Nucleus accumbens (tissue), 56 donors: ENCODE measurements at regions not wholly inside any gene's neighbourhood (a gene's known extent, or its start where the extent isn't known, plus 50 kb on each side); places are given as distances from the start of the nearest gene placed in this dataset.

ENCODE experiments used
- DNase-seq, 56 donors: peaks; one replicate each; lab custom pipeline; 2025; lab: John Stamatoyannopoulos, UW

GRCh38 chr4:110675426-110675825 is 52.5 kb upstream of the PITX2 start:
- no peak for DNase-seq

DNA sequence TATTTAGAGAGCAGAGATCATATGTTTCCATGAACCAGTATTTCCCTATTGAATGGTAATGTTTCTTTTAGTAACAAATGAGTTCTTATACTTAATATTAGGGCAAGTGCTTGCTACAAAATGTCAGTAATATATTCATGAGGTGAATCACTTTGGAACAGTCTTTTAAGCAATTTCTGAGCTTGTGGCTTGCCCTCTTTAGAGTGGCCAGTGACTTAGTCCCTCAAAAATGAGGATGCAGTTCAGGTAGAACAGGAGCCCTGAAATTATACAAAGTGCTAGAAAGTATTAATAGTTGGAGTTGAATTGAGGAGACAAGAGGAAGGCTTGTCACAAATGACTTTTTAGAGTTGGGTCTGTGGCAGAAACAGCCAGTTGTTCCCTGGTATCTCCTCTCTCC is 53.4 kb upstream of the PITX2 start:
- DNase-seq = no peak

DNA sequence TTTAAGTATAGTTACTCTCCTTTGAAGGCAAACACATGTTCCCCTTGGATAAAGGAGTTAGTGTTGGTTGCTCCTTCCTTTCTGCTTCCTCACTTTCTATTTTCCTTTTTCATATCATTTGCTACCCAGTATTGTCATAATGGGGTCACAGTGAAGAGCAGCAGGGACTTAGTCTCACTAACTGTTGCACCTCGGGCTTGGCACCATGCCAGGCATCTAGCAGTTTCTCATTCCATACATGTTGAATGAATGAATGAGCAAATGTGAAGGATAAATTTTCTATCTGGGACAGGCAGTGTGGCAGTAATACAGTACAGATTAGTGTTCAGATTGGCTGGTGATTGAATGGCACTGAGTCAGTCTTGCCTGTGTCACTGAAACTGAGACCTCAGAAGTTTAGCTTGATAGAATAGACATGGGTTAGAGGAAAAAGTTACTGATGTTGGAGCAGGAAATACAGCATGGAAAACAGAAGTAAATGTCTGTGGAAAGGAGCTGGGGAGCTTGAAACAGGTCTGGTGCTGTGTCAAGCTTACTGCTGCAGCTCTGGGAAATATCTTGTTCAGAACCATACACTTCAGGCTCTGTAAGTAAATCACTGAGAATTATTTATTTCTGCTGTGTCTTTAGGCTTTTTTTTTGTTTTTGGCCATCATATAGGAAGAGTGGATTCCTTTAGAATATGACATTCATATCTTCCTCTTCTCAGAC is 55.8 kb upstream of the PITX2 start:
- peak in 2 of 56 donors; percentile 0 to 1 for DNase-seq

DNA sequence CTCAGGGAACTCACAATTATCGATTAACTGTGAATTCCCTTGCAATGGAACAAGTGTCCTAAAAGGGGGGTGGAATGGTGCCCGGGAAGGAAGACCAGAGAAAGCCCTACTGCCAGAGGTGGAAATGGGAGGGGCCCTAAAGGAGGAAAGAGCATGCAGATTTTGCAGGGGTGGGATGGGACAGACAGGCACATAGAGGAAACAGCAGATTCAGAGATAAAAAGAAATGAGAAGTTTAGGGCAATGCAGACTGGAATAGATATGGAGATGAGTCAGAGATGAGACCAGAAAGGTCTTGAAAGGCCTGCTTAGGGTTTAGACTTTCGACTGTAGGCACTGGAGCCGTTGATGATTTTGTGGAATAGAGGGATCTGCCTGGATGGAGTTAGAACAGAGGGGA is 57.4 kb upstream of the PITX2 start:
- DNase-seq = no peak

DNA sequence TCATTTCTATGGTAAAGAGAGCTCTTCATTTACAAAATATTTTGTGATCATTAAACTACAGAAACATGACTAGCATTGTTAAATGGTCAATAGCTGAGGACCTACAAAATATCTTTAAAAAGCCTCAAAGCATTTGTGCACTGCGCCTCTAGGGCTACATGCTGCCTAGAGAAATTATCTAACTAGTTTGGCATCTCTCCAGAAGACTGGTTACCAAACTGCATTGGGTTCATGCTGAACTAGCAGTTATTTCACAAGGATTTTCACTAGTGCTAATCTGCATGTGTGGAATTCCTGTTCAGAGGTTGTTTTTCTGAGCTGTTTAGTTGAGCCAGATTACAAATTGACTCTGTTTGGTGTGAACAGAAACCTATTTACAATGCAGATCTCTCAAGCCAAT is 58.5 kb upstream of the PITX2 start:
- no peak for DNase-seq

DNA sequence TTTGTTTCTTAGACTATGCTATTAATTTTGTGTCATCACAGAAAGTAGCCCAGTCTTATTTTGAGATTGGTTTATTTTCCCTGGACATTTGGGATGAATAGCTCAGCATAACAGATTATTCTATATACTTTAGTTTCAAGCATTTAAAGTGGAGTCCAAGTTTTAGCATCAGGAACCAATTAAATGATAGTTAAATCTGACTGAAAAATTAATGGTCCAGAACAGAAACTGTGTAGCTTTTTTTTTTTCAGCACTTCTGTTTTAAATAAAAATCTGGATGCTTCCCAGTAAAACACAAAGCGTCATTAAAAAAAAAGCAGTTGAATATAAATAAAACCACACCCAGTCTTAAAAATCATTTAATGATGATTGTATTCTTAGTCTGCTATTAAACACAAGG is 59.4 kb upstream of the PITX2 start:
- no peak for DNase-seq

DNA sequence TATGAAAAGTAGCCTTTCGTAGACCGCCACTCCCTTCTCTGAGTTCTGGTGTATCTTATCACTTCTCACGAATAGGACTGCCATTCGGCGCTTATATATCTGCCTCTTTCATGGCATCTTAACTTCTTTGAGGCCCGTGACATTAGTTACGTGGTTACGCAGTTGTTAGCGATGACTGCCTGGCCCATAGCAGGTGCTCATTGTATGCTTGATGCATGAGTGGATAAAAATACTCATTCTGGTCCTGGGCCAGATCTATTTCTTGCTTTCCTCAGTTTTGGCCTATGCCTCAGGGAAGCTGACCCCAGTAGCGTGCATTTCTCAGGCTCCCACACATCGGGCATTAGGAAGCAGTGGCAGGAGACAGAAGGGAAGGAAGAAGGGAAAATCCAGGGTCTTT is 60.7 kb upstream of the PITX2 start:
- DNase-seq = no peak

- DNase-seq = no peak
Observed at GRCh38 chr4:110702326-110702725, 79.4 kb upstream of the PITX2 start.

DNA sequence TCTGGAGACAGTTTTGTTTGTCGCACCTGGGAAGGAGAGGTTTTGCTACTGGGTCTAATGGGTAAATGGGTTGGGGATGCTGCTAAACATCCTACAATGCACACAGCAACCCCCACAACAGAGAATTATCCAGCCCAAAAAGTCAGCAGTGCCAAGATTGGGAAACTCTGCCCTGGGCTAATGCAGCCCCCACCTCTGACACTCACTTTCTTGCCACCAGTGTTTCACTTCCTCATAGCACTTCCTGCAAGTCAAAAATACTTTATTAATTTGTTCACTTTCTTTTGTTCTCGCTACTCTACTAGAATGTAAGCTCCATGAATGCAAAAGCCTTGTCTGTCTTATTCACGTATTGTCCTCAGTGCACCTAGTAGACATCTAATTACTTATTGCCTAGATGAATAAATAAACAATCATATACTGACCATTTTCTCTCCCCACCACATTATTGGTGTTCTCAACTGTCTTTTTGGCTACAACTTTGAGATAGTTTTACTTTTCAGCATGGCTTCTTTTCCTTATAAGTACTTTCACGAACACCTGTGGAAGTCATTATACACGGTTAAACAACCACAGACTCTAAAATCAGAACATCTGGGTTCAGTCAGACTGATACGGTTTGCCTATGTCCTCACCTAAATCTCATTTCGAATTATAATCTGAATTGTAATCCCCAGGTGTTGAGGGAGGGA is 82.0 kb upstream of the PITX2 start:
- no peak for DNase-seq

GRCh38 chr4:110705440-110705782 is 82.5 kb upstream of the PITX2 start:
- DNase-seq = no peak

DNA sequence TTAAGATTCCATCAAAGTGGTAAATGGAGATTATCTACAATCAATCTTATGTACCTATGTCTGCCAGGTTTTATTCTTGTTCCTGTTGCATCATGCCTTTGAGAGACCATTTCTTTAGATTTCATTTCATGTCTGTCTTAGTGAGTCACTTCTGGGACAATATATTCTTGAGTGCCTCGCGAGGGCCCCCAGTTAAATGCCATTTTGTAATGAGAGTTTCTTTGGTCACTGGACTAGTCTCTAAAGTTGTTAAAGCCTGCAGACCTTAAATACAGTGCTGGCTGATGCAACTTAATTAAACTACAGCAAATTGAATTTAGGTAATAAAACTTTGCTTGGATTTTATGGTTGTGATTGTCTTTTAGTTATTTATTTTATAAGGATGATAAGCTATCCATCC is 87.2 kb upstream of the PITX2 start:
- no peak for DNase-seq

- DNase-seq = no peak
Observed at GRCh38 chr4:110712486-110712885, 89.6 kb upstream of the PITX2 start.

DNA sequence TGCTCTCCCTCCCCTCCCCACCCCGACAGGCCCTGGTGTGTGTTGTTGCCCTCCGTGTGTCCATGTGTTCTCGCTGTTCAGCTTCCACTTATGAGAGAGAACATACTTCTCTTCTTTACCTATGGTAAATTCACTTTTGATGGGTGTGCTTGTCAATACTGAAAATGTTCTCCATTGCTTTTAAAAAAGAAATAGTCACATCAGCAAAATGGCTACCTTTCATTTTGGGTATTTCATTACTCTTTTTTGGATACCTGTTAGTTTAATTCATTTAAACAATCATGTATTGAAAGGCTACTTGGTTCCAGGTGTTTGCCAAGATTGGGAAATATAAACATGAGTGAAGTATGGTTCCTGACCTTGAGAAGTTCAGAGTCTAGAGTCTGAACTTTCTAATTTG is 107.4 kb upstream of the PITX2 start:
- DNase-seq = no peak

DNA sequence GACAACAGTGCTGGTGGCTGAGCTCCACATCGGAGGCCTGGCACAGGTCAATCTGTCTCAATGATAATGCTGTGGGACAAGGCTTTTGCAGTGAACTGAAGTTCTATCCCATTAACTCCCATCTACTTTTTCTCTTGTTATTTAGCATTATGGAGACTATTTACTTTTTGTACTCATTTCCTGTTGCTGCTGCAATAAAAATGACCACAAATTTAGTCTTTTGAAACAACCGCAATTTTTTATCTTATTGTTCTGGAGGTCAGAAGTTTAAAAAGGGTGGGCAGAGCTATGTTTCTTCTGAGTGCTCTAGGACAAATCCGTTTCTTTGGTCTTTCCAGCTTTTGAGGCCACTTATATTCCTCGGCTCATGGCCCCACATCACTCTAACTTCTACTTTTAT is 111.0 kb upstream of the PITX2 start:
- no peak for DNase-seq

- DNase-seq = no peak
Observed at GRCh38 chr4:110735686-110736085, 112.8 kb upstream of the PITX2 start.

- DNase-seq = no peak
Observed at GRCh38 chr4:110737931-110738330, 115.1 kb upstream of the PITX2 start.

DNA sequence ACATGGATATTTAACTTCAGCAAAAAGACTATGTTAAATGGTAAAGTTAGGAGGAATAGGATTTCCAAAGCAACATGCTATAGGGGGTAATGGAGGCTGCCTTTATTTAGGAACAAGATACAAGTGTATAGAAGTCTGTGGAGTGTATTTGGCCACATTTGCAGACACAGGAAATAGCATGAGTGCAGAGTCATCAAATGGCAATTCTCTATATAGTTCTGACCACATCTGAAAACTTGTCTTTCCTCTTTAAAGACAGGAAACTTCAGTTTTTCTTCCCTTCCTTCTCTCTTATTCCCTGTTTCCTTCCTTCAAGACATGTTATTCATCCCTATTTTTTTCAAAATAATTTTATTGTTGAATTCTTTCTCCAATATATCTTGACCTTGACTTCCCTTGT is 119.3 kb upstream of the PITX2 start:
- DNase-seq = no peak

DNA sequence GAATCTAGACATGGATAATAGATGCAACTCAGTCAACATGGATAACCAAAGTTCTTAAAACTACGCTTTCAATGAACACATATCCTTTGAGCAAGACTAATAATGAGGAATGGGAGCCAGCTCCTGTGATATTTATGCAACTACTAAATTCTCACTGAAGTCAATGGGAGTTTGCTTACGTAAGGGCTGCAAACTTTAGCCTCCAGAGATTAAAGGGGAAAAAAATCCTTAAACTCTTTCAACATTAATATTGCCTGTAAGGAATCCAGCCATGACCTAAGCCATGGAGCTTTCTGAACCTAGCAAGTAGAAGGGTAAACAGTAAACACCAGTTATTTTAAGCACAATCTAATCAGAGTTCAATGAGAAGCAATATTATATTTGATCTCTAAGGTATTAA is 125.2 kb upstream of the PITX2 start:
- no peak for DNase-seq

DNA sequence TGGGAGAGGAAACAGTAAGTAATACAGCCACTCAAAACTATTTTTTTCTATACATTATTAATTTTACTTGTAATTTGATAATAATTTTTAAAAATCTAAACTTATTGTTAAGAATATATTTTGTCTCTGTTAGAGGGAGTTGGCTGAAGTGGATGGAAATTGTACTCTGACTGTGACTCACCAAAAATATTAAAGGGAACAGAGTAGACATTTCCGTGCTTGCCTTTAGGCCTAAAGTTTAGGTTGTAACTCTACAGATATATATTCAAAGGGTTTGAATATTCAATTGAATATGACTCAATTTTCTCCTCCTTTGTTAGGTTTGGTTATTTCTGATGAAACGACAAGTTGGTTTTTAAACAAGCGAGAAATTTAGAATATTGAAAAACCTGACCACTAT is 128.3 kb upstream of the PITX2 start:
- DNase-seq = no peak

- no peak for DNase-seq
Observed at GRCh38 chr4:110751986-110752385, 129.1 kb upstream of the PITX2 start.

- no peak for DNase-seq
Observed at GRCh38 chr4:110753466-110753865, 130.6 kb upstream of the PITX2 start.

- no peak for DNase-seq
Observed at GRCh38 chr4:110754716-110755115, 131.8 kb upstream of the PITX2 start.

- no peak for DNase-seq
Observed at GRCh38 chr4:110769578-110769977, 146.7 kb upstream of the PITX2 start.
